ENCODE measurements at regions not wholly inside any gene's neighbourhood (a gene's known extent, or its start where the extent isn't known, plus 50 kb on each side); places are given as distances from the start of the nearest gene placed in this dataset.

GRCh38 chr1:91171898-91172297 is 150.1 kb upstream of the ZNF644 start:
- TF ChIP-seq REST (IDR thresholded peaks at IDR 0.05; ENCODE audit: low read depth) (no peak), EP300 (IDR thresholded peaks at IDR 0.05; ENCODE audit: borderline replicate concordance) (no peak), USF1 (IDR thresholded peaks at IDR 0.05) (no peak), MAX (IDR thresholded peaks at IDR 0.05) (no peak)

Data from Ishikawa (cell line).